T-helper 17 cell (primary cell): ENCODE measurements at regions not wholly inside any gene's neighbourhood (a gene's known extent, or its start where the extent isn't known, plus 50 kb on each side); places are given as distances from the start of the nearest gene placed in this dataset.
"Not testable (repeated sequence)": the region's sequence is repeated elsewhere in the genome, so short reads cannot be mapped to it uniquely, and the experiment has no call there.

Source experiments
- ATAC-seq: fragments of 150-1000 bp; cut with Tn5 transposase; 2 replicates; pipeline ENCODE4 v1.10.0; 2021; ENCODE audit warnings: mild to moderate bottlenecking, moderate library complexity
- DNase-seq, 3 donors: peaks; one replicate each; pipeline versions ENCODE4 v3.0.0 to v3.0.0-alpha.2; 2020 to 2021
- H3K9me3 ChIP-seq: one replicate; pipeline ENCODE4 v1.7.0; 2013; ENCODE audit warnings: low read length, mild to moderate bottlenecking; ENCODE audit not compliant: control insufficient read depth, poor library complexity, severe bottlenecking
- H3K27ac Mint-ChIP-seq: one replicate; pipeline ENCODE4 v1.8.0; 2022; ENCODE audit warnings: mild to moderate bottlenecking, moderate library complexity, mixed read lengths
- H3K27me3 Mint-ChIP-seq: one replicate; pipeline ENCODE4 v1.8.0; 2022; ENCODE audit warnings: mixed read lengths
- H3K36me3 Mint-ChIP-seq: one replicate; pipeline ENCODE4 v1.8.0; 2022; ENCODE audit warnings: low read depth, mixed read lengths
- H3K4me1 Mint-ChIP-seq: one replicate; pipeline ENCODE4 v1.8.0; 2022; ENCODE audit warnings: mild to moderate bottlenecking, mixed read lengths
- H3K4me3 Mint-ChIP-seq: one replicate; pipeline ENCODE4 v1.8.0; 2022; ENCODE audit warnings: mild to moderate bottlenecking, moderate library complexity, mixed read lengths

DNA sequence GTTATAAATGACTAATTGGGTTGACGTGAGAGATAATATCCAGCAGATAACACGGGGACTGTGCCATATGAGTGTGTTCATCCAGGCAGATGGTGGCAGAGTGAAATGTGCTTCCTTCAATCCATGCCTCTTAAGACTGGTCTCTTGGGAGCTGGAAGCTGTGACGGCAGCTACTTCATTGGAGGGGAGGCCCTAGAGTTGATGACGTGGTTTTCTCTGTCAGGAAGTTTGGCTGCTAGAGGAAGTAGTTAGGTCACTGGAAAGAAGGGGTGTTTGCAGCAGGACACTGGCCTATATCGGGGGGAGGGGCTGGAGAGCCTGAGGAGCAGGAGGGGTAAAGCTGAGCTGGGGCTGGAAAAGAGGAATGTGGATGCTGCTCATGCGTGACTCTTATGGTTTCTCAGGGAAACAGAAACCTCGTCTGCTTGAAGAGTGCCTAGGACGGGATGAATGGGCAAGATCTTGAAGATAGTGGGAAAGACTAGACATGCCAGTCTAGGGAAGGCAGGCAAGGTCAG is 3051.6 kb downstream of the RPIA start:
- not testable (repeated sequence) for H3K27ac Mint-ChIP-seq, H3K4me3 Mint-ChIP-seq, DNase-seq, H3K9me3 ChIP-seq, H3K4me1 Mint-ChIP-seq, ATAC-seq, H3K27me3 Mint-ChIP-seq, H3K36me3 Mint-ChIP-seq

DNA sequence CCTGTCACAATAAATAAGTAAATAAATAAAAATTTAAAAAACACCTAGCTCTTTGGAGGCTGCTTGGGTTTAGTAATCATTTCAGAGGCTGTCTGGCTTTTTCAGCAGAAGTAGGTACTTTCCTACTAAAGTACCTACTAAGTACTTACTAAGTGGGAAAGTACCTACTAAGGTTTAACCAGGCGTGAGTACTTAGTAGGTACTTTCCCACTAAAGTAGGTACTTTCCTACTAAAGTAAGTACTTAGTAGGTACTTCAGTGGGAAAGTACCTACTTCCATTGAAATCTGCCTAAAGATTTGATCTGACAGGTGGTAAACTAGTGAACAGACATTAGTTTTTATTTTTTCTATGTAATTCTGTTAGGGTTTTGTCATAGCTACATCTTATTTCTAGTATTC is 3052.4 kb downstream of the RPIA start:
- not testable (repeated sequence) for ATAC-seq, H3K27me3 Mint-ChIP-seq, H3K27ac Mint-ChIP-seq, H3K4me3 Mint-ChIP-seq, H3K4me1 Mint-ChIP-seq, DNase-seq, H3K9me3 ChIP-seq, H3K36me3 Mint-ChIP-seq

DNA sequence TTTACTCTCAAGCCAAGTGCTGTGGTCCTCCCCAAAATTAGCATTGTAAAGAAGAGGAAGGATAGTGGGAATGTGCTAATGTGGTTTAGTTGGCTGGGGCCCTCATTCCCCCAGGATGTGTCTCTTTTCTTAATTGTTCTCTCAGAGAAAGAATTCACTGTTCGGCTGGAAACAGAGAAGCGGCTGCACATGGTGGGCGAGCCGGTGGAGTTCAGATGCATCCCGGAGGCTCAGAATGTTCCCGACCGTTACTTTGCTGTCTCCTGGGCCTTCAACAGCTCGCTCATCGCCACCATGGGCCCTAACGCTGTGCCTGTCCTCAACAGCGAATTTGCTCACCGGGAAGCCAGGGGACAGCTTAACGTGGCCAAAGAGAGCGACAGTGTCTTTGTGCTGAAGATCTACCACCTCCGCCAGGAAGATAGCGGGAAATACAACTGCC is 3053.2 kb downstream of the RPIA start:
- DNase-seq, H3K9me3 ChIP-seq, H3K27me3 Mint-ChIP-seq, H3K4me3 Mint-ChIP-seq, H3K27ac Mint-ChIP-seq, ATAC-seq, H3K36me3 Mint-ChIP-seq, H3K4me1 Mint-ChIP-seq: not testable (repeated sequence)

GRCh38 chr2:91748902-91749301 is 3057.4 kb downstream of the RPIA start:
- H3K4me1 Mint-ChIP-seq = no peaks in the 10 kb centered on the region
- no peaks in the 10 kb centered on the region for H3K27me3 Mint-ChIP-seq
- no peak overlapping the region for H3K27ac Mint-ChIP-seq
- H3K9me3 ChIP-seq = no peaks in the 10 kb centered on the region
- peaks cover 2% of the 10 kb centered on the region for H3K36me3 Mint-ChIP-seq
- peak; percentile 71 for ATAC-seq
- no peak overlapping the region for H3K4me3 Mint-ChIP-seq
- DNase-seq = no peak

GRCh38 chr2:91749665-91750064 is 3058.2 kb downstream of the RPIA start:
- H3K27me3 Mint-ChIP-seq, H3K36me3 Mint-ChIP-seq: not testable (repeated sequence)

GRCh38 chr2:91759361-91759941 is 3068.0 kb downstream of the RPIA start:
- H3K27me3 Mint-ChIP-seq, H3K4me3 Mint-ChIP-seq, ATAC-seq, H3K36me3 Mint-ChIP-seq, H3K27ac Mint-ChIP-seq, DNase-seq, H3K9me3 ChIP-seq, H3K4me1 Mint-ChIP-seq: not testable (repeated sequence)

More at GRCh38 chr2:91749665-91750064, 3058.2 kb downstream of the RPIA start:
- not testable (repeated sequence) for H3K27ac Mint-ChIP-seq, H3K4me1 Mint-ChIP-seq, ATAC-seq, H3K9me3 ChIP-seq, DNase-seq, H3K4me3 Mint-ChIP-seq

- not testable (repeated sequence) for H3K27me3 Mint-ChIP-seq, H3K4me1 Mint-ChIP-seq, H3K27ac Mint-ChIP-seq
Measured at GRCh38 chr2:91760672-91761071, 3069.2 kb downstream of the RPIA start.

DNA sequence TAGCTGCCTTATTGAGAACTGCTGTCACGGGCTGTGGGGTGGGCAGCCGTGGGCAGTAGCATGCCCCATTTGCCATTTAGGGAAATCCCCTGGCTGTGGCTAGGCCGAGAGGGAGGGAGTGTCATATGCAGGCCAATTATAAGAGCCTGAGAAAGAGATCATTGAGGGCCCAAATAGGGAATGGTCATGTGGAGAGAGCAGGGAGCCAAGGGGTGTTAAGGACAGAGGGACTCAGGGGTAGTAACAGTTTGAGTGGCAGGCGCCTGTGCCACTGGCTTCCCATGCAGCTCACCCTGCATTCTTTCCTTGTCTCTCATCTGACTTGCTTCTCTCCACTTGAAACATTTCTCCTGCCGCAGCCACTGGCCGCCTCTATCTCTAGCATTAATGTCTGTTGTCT is 3070.8 kb downstream of the RPIA start:
- DNase-seq, H3K36me3 Mint-ChIP-seq, H3K9me3 ChIP-seq, H3K27ac Mint-ChIP-seq, H3K4me1 Mint-ChIP-seq, H3K4me3 Mint-ChIP-seq, ATAC-seq, H3K27me3 Mint-ChIP-seq: not testable (repeated sequence)

More at GRCh38 chr2:91760672-91761071, 3069.2 kb downstream of the RPIA start:
- not testable (repeated sequence) for H3K36me3 Mint-ChIP-seq, ATAC-seq, H3K4me3 Mint-ChIP-seq, DNase-seq, H3K9me3 ChIP-seq

- ATAC-seq, H3K4me1 Mint-ChIP-seq, H3K27me3 Mint-ChIP-seq, H3K4me3 Mint-ChIP-seq, H3K27ac Mint-ChIP-seq, DNase-seq, H3K9me3 ChIP-seq, H3K36me3 Mint-ChIP-seq: not testable (repeated sequence)
Measured at GRCh38 chr2:91763710-91764109, 3072.2 kb downstream of the RPIA start.

DNA sequence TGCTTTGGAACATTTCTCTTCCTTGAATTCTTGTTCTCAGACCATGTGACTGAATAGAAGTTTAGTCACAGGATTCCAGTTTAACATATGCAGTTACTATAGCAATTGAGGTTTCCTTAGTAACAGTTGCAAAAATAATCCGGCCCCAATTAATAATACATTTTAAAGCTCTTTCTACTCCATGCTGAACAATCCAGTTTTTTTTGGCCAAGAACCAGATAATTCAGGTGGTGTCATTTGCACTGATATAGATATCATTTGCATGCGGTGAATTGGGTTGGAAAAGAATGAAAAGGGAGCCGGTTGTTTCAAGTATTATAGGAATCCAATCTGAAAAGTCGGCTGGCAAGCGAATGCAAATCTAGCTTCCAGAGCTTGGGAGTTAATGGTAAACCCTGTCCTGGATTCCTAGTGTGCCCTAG is 3073.1 kb downstream of the RPIA start:
- H3K4me1 Mint-ChIP-seq, DNase-seq, H3K4me3 Mint-ChIP-seq, H3K9me3 ChIP-seq, H3K36me3 Mint-ChIP-seq, H3K27me3 Mint-ChIP-seq, ATAC-seq, H3K27ac Mint-ChIP-seq: not testable (repeated sequence)

- H3K4me1 Mint-ChIP-seq, DNase-seq, H3K36me3 Mint-ChIP-seq, H3K4me3 Mint-ChIP-seq, H3K9me3 ChIP-seq, H3K27me3 Mint-ChIP-seq, ATAC-seq, H3K27ac Mint-ChIP-seq: not testable (repeated sequence)
Measured at GRCh38 chr2:91765018-91765754, 3073.7 kb downstream of the RPIA start.

DNA sequence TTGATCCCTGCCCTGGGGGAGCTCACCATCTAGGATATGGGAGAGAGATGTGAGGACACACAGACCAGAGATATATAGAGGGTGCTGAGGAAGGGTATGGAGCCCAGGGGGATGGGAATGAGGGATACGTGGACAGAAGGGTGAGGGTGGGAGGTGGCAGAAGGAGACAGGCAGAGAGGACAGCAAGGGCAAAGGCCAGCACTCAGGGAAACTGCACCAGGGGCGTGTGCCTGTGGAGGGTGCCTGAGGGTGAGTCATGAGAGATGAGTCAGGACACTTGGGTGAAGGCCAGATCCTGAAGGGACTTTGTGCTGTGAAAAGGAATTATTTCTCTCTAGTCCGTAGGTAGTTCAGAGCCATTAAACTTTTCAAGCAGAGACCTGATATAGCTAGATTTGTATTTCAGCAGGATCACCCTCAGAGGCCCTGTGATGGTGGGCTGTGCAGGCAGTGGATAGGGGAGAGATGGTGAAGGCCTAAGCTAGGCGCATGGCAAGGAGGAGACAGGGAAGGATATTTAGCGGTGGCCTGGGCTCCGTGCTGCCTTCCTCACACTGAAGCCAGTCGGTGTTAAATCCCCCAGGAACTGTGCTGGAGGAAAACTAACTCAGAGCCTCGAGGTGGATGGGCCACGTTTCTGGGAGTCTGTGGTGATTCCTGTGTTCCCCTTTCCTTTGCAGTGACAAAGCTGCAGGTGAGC is 3075.0 kb downstream of the RPIA start:
- not testable (repeated sequence) for H3K27me3 Mint-ChIP-seq, H3K9me3 ChIP-seq, H3K27ac Mint-ChIP-seq, ATAC-seq, DNase-seq, H3K36me3 Mint-ChIP-seq, H3K4me3 Mint-ChIP-seq, H3K4me1 Mint-ChIP-seq

GRCh38 chr2:91768301-91768700 is 3076.8 kb downstream of the RPIA start:
- not testable (repeated sequence) for H3K4me3 Mint-ChIP-seq, H3K4me1 Mint-ChIP-seq, H3K9me3 ChIP-seq, H3K36me3 Mint-ChIP-seq, ATAC-seq, H3K27ac Mint-ChIP-seq, H3K27me3 Mint-ChIP-seq, DNase-seq
